H9 (cell line): ENCODE measurements at regions not wholly inside any gene's neighbourhood (a gene's known extent, or its start where the extent isn't known, plus 50 kb on each side); places are given as distances from the start of the nearest gene placed in this dataset.

Source experiments
- DNase-seq: peaks from one replicate; pipeline ENCODE4 v3.0.0-alpha.2; 2017
- H2AFZ ChIP-seq: one replicate; pipeline ENCODE4 v1.6.1; 2013; ENCODE audit warnings: mild to moderate bottlenecking, low read length, control low read depth, moderate library complexity
- H2AK5ac ChIP-seq: 2 replicates; pipeline ENCODE4 v1.6.1; 2013; ENCODE audit warnings: low read length, control low read depth, mixed read lengths; ENCODE audit not compliant: insufficient read length
- H2BK120ac ChIP-seq: one replicate; pipeline ENCODE4 v1.6.1; 2013; ENCODE audit warnings: low read depth, mild to moderate bottlenecking, low read length, control low read depth, inconsistent platforms; ENCODE audit not compliant: poor library complexity, severe bottlenecking
- H2BK12ac ChIP-seq: 2 replicates; pipeline ENCODE4 v1.6.1; 2013; ENCODE audit warnings: low read length, control low read depth, mixed read lengths, low read depth; ENCODE audit not compliant: insufficient read length
- H2BK15ac ChIP-seq: 2 replicates; pipeline ENCODE4 v1.6.1; 2013; ENCODE audit warnings: low read depth, low read length, control low read depth
- H2BK20ac ChIP-seq: one replicate; pipeline ENCODE4 v1.6.1; 2013; ENCODE audit warnings: low read depth, mild to moderate bottlenecking, low read length, control low read depth, inconsistent platforms; ENCODE audit not compliant: poor library complexity, severe bottlenecking
- H2BK5ac ChIP-seq: 2 replicates; pipeline ENCODE4 v1.6.1; 2013; ENCODE audit warnings: low read length, control low read depth, mixed read lengths; ENCODE audit not compliant: insufficient read length
- H3K14ac ChIP-seq: 2 replicates; pipeline ENCODE4 v1.6.1; 2013; ENCODE audit warnings: low read length, control low read depth; ENCODE audit not compliant: insufficient read depth
- H3K18ac ChIP-seq: 2 replicates; pipeline ENCODE4 v1.6.1; 2013; ENCODE audit warnings: low read depth, mild to moderate bottlenecking, mixed read lengths, low read length, control low read depth; ENCODE audit not compliant: insufficient read length
- H3K23ac ChIP-seq: 2 replicates; pipeline ENCODE4 v1.6.1; 2013; ENCODE audit warnings: low read length, control low read depth, mixed read lengths, low read depth; ENCODE audit not compliant: insufficient read length
- H3K23me2 ChIP-seq: 2 replicates; pipeline ENCODE4 v1.6.1; 2013; ENCODE audit warnings: low read depth, mild to moderate bottlenecking, mixed read lengths, low read length, control low read depth; ENCODE audit not compliant: insufficient read length, poor library complexity, severe bottlenecking
- H3K27ac ChIP-seq: 2 replicates; pipeline ENCODE4 v1.5.1; 2013; ENCODE audit warnings: low read length, control low read depth, mixed read lengths, low read depth; ENCODE audit not compliant: insufficient read length
- H3K27me3 ChIP-seq: 2 replicates; pipeline ENCODE4 v1.6.1; 2013; ENCODE audit warnings: low read length, control low read depth, inconsistent platforms; ENCODE audit not compliant: insufficient read depth
- H3K4ac ChIP-seq: 2 replicates; pipeline ENCODE4 v1.6.1; 2013; ENCODE audit warnings: low read depth, mild to moderate bottlenecking, control low read depth, inconsistent platforms, low read length, moderate library complexity
- H3K4me1 ChIP-seq: 2 replicates; pipeline ENCODE4 v1.6.1; 2013; ENCODE audit warnings: low read length, control low read depth, inconsistent platforms; ENCODE audit not compliant: insufficient read depth
- H3K4me2 ChIP-seq: 2 replicates; pipeline ENCODE4 v1.6.1; 2013; ENCODE audit warnings: low read length, control low read depth, mixed read lengths; ENCODE audit not compliant: insufficient read length, insufficient read depth
- H3K56ac ChIP-seq: 2 replicates; pipeline ENCODE4 v1.6.1; 2013; ENCODE audit warnings: low read depth, mild to moderate bottlenecking, mixed read lengths, low read length, control low read depth; ENCODE audit not compliant: insufficient read length
- H3K79me1 ChIP-seq: 2 replicates; pipeline ENCODE4 v1.6.1; 2013; ENCODE audit warnings: low read depth, mild to moderate bottlenecking, moderate library complexity, low read length, control low read depth, inconsistent platforms; ENCODE audit not compliant: insufficient read depth, poor library complexity, severe bottlenecking
- H3K79me2 ChIP-seq: 2 replicates; pipeline ENCODE4 v1.6.1; 2013; ENCODE audit warnings: low read length, control low read depth, inconsistent platforms; ENCODE audit not compliant: insufficient read depth
- H3K9ac ChIP-seq: 2 replicates; pipeline ENCODE4 v1.6.1; 2013; ENCODE audit warnings: low read length, control low read depth, mixed read lengths; ENCODE audit not compliant: insufficient read length; ENCODE audit errors: extremely low read depth
- H3K9me3 ChIP-seq: one replicate; pipeline ENCODE4 v1.6.1; 2013; ENCODE audit warnings: low read depth, low read length, inconsistent platforms; ENCODE audit not compliant: control insufficient read depth
- H3T11ph ChIP-seq: one replicate; pipeline ENCODE4 v1.6.1; 2013; ENCODE audit warnings: mild to moderate bottlenecking, low read length, control low read depth, inconsistent platforms
- H4K20me1 ChIP-seq: one replicate; pipeline ENCODE4 v1.6.1; 2013; ENCODE audit not compliant: control insufficient read depth, insufficient read length, insufficient read depth
- H4K5ac ChIP-seq: 2 replicates; pipeline ENCODE4 v1.6.1; 2013; ENCODE audit warnings: low read depth, mild to moderate bottlenecking, mixed read lengths, low read length, control low read depth; ENCODE audit not compliant: insufficient read length
- H4K8ac ChIP-seq: replicated peaks from 2 replicates; pipeline ENCODE4 v1.6.1; 2013; ENCODE audit warnings: low read length, control low read depth, mixed read lengths, low read depth; ENCODE audit not compliant: insufficient read length
- H4K91ac ChIP-seq: 2 replicates; pipeline ENCODE4 v1.6.1; 2013; ENCODE audit warnings: low read depth, mild to moderate bottlenecking, moderate library complexity, mixed read lengths, low read length, control low read depth; ENCODE audit not compliant: insufficient read length
- H3K27ac Mint-ChIP-seq, 3 experiments: 2 replicates in 2 of 3; 3 replicates in 1 of 3; pipeline ENCODE4 v1.8.0; 2020 to 2021; ENCODE audit warnings: mixed read lengths in 3 of 3, mild to moderate bottlenecking in 1 of 3, moderate library complexity in 1 of 3
- H3K27me3 Mint-ChIP-seq: 2 replicates; pipeline ENCODE4 v1.8.0; 2021; ENCODE audit warnings: low read depth, mild to moderate bottlenecking, moderate library complexity, mixed read lengths
- H3K36me3 Mint-ChIP-seq, 3 experiments: 2 replicates in 2 of 3; 3 replicates in 1 of 3; pipeline ENCODE4 v1.8.0; 2020 to 2021; ENCODE audit warnings: low read depth in 3 of 3, mixed read lengths in 3 of 3; ENCODE audit not compliant: insufficient read depth in 1 of 3
- H3K4me1 Mint-ChIP-seq, 2 experiments: 2 replicates each; pipeline ENCODE4 v1.8.0; 2020; ENCODE audit warnings: mixed read lengths in 2 of 2
- H3K4me3 Mint-ChIP-seq, 2 experiments: 2 replicates in 1 of 2; 3 replicates in 1 of 2; pipeline ENCODE4 v1.8.0; 2020 to 2021; ENCODE audit warnings: mild to moderate bottlenecking in 2 of 2, mixed read lengths in 2 of 2, moderate library complexity in 1 of 2
- H3K9me3 Mint-ChIP-seq, 2 experiments: 2 replicates in 1 of 2; 3 replicates in 1 of 2; pipeline ENCODE4 v1.8.0; 2020; ENCODE audit warnings: mild to moderate bottlenecking in 2 of 2, mixed read lengths in 2 of 2, moderate library complexity in 1 of 2
- CTCF ChIP-seq: fragments of 200-600 bp; sonication (generic); conservative IDR thresholded peaks from 3 replicates; pipeline ENCODE4 v1.8.0; 2021; ENCODE audit warnings: antibody characterized with exemption, mild to moderate bottlenecking

- H3K36me3 Mint-ChIP-seq = no peaks in the 10 kb centered on the region
- Histone ChIP-seq H3K9ac (no peak overlapping the region), H2BK5ac (no peak overlapping the region), H3K27ac (no peak overlapping the region), H2BK20ac (no peak overlapping the region), H2BK15ac (no peak overlapping the region), H3K14ac (no peak overlapping the region), H3K4me2 (no peak overlapping the region), H3K4me1 (peaks cover 3% of the 10 kb centered on the region; the same call in 1 of the 2 replicates), H3K9me3 (no peaks in the 10 kb centered on the region), H4K20me1 (no peaks in the 10 kb centered on the region), H2AK5ac (no peak overlapping the region), H4K5ac (no peak overlapping the region), H4K91ac (no peak overlapping the region), H2BK12ac (no peak overlapping the region), H3K18ac (no peak overlapping the region), H3K23me2 (no peaks in the 10 kb centered on the region), H3K79me2 (no peaks in the 10 kb centered on the region), H4K8ac (no peak overlapping the region), H3K79me1 (no peaks in the 10 kb centered on the region), H2AFZ (no peak overlapping the region), H3K4ac (no peak overlapping the region), H3K56ac (no peak overlapping the region), H2BK120ac (no peak overlapping the region), H3T11ph (no peak overlapping the region), H3K27me3 (no peaks in the 10 kb centered on the region), H3K23ac (no peak overlapping the region)
- DNase-seq = no peak
- no peak overlapping the region for H3K4me3 Mint-ChIP-seq
- no peaks in the 10 kb centered on the region for H3K9me3 Mint-ChIP-seq
- no peak for TF ChIP-seq CTCF
- peaks cover 19 to 22% of the 10 kb centered on the region in 2 experiments for H3K4me1 Mint-ChIP-seq
- H3K27ac Mint-ChIP-seq = no peak overlapping the region
- H3K27me3 Mint-ChIP-seq = peaks cover 2% of the 10 kb centered on the region; the same call in 1 of the 2 replicates
Observed at GRCh38 chr13:44649834-44650233, 73.7 kb upstream of the TSC22D1 start.
